Cardiac septum (tissue), 1 donor: ENCODE measurements at regions not wholly inside any gene's neighbourhood (a gene's known extent, or its start where the extent isn't known, plus 50 kb on each side); places are given as distances from the start of the nearest gene placed in this dataset.

Experiments used
- DNase-seq: peaks from one replicate; pipeline ENCODE4 v3.0.0-alpha.2; 2020; ENCODE audit warnings: low spot score
- intact Hi-C: fragments of 100-400 bp; cut with DNase I; formaldehyde crosslinking; loops from one replicate; pipeline ENCODE4 v1.14.0; 2022
- donor health status: DM: no; HTN: no; CAD: no.

- DNase-seq = peak; percentile 68
Measured at GRCh38 chr15:66897971-66898370, 167.4 kb upstream of the SMAD3 start.

GRCh38 chr15:66898656-66899386, 166.6 kb upstream of the SMAD3 start:
- intact Hi-C loops = no loop called here
- no peak for DNase-seq

More at GRCh38 chr15:66897971-66898370, 167.4 kb upstream of the SMAD3 start:
- intact Hi-C loops = no loop called here

DNA sequence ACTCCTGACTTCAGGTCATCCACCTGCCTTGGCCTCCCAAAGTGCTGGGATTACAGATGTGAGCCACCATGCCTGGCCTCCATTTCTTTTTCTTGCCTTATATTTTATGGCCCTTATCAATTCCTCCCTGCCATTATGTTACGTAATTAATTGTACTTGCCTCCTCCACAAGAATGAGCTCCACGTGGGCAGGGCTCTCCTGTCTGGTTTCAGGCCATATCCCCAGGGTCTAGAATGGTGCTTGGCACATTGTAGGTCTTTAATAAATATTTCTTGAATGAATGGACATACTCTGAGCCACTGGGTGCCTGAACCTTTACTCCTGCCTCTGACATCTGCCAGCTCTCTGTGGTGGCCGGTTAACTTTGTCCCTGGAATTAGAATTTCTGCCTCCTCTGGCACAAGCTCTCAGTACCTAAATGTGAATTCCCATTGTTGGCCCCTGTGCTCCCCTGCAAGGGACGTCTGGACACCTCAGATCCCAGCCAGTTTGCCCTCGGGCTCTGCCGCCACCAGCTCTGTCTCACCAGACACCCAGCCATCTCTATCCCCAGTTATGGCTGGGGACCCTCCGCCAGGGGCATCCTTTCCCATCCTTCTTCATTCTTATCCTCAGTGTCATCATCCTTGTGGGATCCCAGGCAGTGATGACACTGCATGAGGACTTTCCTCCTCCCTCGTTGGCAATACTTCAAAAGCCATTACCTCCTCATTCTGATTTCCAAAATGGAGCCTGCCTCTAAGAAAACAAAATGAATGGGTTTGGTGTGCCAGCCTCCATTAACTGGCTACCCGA, 165.6 kb upstream of the SMAD3 start:
- DNase-seq = no peak

DNA sequence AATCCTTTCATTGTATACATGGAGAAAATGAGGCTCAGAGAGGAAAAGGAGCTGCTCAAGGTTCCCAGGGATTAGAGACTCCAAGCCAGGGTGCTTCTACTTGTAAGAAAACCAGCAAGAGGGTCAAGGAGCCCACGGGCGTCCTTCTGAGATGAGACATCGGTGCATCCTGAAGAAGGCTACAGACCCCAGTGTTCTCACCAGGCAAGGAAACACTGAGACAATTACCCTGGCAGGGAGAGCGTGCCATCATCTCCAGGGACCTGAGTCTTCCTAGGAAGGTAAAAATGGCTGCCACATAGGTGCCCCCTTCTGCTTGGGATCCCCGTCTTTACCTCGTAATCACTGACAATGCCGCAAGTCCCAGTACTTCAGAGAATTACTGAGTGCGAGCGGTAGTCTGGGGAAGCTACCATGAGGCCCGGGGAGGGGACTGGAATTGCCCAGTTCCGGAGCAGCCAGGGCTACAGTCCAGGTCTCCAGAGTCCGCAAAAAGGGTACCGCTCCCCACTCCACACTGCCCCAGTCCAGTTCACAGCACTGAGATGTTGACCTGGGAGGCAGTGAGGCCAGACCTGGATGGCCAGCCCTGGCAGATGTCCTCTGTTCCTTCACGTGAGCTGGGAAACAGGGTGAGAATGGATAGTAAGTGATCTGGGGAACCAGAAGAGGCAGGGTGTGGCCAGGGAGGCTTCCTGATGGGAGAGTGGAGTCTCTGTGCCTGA, 164.7 kb upstream of the SMAD3 start:
- intact Hi-C loops = no loop called here
- DNase-seq = no peak

More for the DNA sequence above, 165.6 kb upstream of the SMAD3 start:
- intact Hi-C loops = no loop called here

- no peak for DNase-seq
- intact Hi-C loops = no loop called here
Measured at GRCh38 chr15:66901336-66902100, 163.9 kb upstream of the SMAD3 start.

- intact Hi-C loops = no loop called here
Measured at GRCh38 chr15:66905185-66905584, 160.2 kb upstream of the SMAD3 start.

GRCh38 chr15:66905954-66906353, 159.4 kb upstream of the SMAD3 start:
- intact Hi-C loops = no loop called here
- DNase-seq = peak; percentile 2

More at GRCh38 chr15:66905185-66905584, 160.2 kb upstream of the SMAD3 start:
- no peak for DNase-seq

DNA sequence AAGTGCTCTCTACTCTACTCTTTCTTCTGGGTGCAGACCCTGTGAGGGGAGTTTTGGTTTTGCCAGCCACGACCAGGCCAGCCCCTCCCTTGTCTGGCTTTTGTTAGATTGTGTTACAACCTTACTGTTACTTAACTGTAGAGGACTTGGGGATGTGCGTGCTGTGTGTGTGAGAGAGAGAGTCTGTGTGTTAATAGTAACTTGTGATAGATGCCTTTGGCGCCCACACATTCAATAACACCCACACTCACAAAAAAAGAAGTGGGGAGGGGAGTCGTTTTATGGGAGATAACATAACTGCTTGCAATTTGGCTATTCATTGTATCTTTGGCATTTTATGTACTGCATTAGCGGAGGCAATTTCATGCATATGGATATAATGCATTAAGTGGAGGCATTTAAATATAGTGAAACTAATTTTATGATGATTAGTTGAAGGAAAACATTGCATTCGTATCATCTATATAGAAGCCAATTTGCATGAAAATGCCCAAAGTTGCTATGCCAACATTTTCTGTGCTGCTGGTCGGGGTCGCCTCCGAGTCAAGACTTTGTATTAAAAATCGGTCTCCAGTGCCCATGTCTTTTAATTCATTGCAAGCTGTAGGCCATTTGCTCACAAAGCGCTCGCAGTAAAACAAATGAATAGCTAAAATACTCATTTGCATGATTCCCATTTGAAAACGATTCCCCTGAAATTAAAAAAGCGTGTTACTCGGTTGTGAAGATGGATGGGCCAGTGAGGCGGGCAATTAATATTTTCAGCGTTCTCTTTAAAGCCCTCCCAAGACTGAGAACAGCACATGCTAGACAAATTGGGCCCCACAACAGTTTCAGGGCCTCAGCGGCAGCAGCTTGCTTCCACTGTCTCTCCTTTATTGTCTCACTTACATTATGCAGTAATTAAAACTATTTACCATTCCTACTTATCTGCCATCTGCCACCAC, 158.5 kb upstream of the SMAD3 start:
- DNase-seq = peak; percentile 4
- intact Hi-C loops = no loop called here

- peak; percentile 79 for DNase-seq
- intact Hi-C loops = no loop called here
Measured at GRCh38 chr15:66907826-66908743, 157.3 kb upstream of the SMAD3 start.

- intact Hi-C loops = no loop called here
Measured at GRCh38 chr15:66908744-66909095, 156.7 kb upstream of the SMAD3 start.

DNA sequence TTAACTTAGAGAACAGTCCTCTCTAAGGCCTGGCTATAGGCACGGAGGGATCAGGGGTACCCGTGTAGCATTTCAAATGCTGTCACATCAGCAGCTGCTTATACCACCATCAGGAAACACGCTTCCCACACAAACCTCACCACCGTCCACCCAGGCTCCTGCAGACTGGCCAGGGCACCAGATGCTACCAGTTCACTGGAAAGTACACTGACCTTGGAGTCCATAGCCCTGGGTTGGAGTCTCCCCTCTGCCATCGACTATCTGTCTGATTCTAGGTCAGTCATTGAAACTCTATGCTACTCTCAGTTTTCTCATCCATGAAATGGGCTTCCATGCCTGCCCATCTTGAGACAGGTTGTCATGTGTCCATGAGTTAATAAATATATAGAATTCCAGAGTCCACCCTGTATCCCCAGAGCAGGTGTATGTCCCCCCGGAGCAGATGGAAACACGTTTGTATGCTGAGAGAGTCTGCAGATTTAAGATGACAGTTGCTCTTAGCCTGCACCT, 156.0 kb upstream of the SMAD3 start:
- intact Hi-C loops = no loop called here
- DNase-seq = peak; percentile 22

More at GRCh38 chr15:66908744-66909095, 156.7 kb upstream of the SMAD3 start:
- peak; percentile 20 for DNase-seq

- intact Hi-C loops = no loop called here
- peak; percentile 44 for DNase-seq
Measured at GRCh38 chr15:66911131-66911700, 154.2 kb upstream of the SMAD3 start.

GRCh38 chr15:66912001-66912400, 153.4 kb upstream of the SMAD3 start:
- peak; percentile 58 for DNase-seq
- intact Hi-C loops = no loop called here

GRCh38 chr15:66912441-66912840, 153.0 kb upstream of the SMAD3 start:
- intact Hi-C loops = no loop called here
- peak; percentile 59 for DNase-seq

GRCh38 chr15:66917904-66918448, 147.4 kb upstream of the SMAD3 start:
- intact Hi-C loops = no loop called here
- no peak for DNase-seq

- no peak for DNase-seq
- intact Hi-C loops = no loop called here
Measured at GRCh38 chr15:66919421-66919820, 146.0 kb upstream of the SMAD3 start.
